Spleen (tissue), 11 donors: ENCODE measurements at regions not wholly inside any gene's neighbourhood (a gene's known extent, or its start where the extent isn't known, plus 50 kb on each side); places are given as distances from the start of the nearest gene placed in this dataset.

Experiments
- DNase-seq: peaks from one replicate; pipeline ENCODE4 v3.0.0-alpha.2; 2020
- H3K27ac ChIP-seq, 8 donors: fragments of 200-600 bp; sonication (generic) in 7 of 8; 1 replicate in 4 of 8; 2 replicates in 4 of 8; pipeline versions ENCODE4 v1.5.0 to v1.8.0; 2016 to 2021; ENCODE audit warnings: inconsistent platforms in 4 of 8, mild to moderate bottlenecking in 4 of 8, moderate library complexity in 1 of 8
- H3K27me3 ChIP-seq, 7 donors: fragments of 200-600 bp; sonication (generic) in 6 of 7; replicated peaks in 1 of 7; 1 replicate in 4 of 7; 2 replicates in 3 of 7; pipeline versions ENCODE4 v1.5.0 to v1.8.0; 2016 to 2021; ENCODE audit warnings: inconsistent platforms in 3 of 7, mild to moderate bottlenecking in 1 of 7
- H3K36me3 ChIP-seq, 6 donors: fragments of 200-600 bp; sonication (generic) in 5 of 6; 1 replicate in 4 of 6; 2 replicates in 2 of 6; pipeline versions ENCODE4 v1.5.0 to v1.8.0; 2016 to 2021; ENCODE audit warnings: inconsistent platforms in 2 of 6
- H3K4me1 ChIP-seq, 6 donors: fragments of 200-600 bp; sonication (generic) in 5 of 6; 1 replicate in 3 of 6; 2 replicates in 3 of 6; pipeline versions ENCODE4 v1.5.0 to v1.8.0; 2016 to 2021; ENCODE audit warnings: inconsistent platforms in 3 of 6
- H3K4me3 ChIP-seq, 8 donors: fragments of 200-600 bp; sonication (generic) in 7 of 8; 1 replicate in 4 of 8; 2 replicates in 4 of 8; pipeline versions ENCODE4 v1.5.0 to v1.8.0; 2016 to 2021; ENCODE audit warnings: inconsistent platforms in 4 of 8, mild to moderate bottlenecking in 4 of 8, moderate library complexity in 2 of 8
- H3K9me3 ChIP-seq, 8 donors: fragments of 200-600 bp; sonication (generic) in 7 of 8; 1 replicate in 4 of 8; 2 replicates in 4 of 8; pipeline versions ENCODE4 v1.5.0 to v1.8.0; 2016 to 2021; ENCODE audit warnings: inconsistent platforms in 4 of 8
- CTCF ChIP-seq, 11 experiments: fragments of 200-600 bp in 7 of 11; fragments of 450-650 bp in 4 of 11; sonication (generic) in 4 of 11; IDR thresholded peaks in 8 of 11; conservative IDR thresholded peaks in 3 of 11; 1 replicate in 7 of 11; 2 replicates in 4 of 11; pipeline versions ENCODE4 v1.4.0 to v1.8.0; 2016 to 2021; ENCODE audit warnings: antibody characterized with exemption in 11 of 11, inconsistent platforms in 4 of 11, mild to moderate bottlenecking in 1 of 11
- POLR2A ChIP-seq, 3 donors: fragments of 450-650 bp; IDR thresholded peaks; one replicate each; pipeline ENCODE4 v1.5.1; 2017; ENCODE audit warnings: antibody characterized with exemption in 3 of 3, mild to moderate bottlenecking in 1 of 3
- POLR2AphosphoS5 ChIP-seq, 3 donors: sonication (generic); formaldehyde crosslinking; IDR thresholded peaks; one replicate each; pipeline ENCODE4 v1.5.1; 2017; ENCODE audit warnings: antibody characterized with exemption in 3 of 3
- WGBS, 5 donors: extraction: QIAGEN DNeasy Blood & Tissue Kit in 3 of 5; methylation state at CpG; one replicate each; pipeline versions ENCODE4 v1.1.5 to v1.1.7; 2013 to 2018; 5-methylcytosine and 5-hydroxymethylcytosine counted together
- intact Hi-C: fragments of 100-400 bp; cut with DNase I; formaldehyde crosslinking; loops from one replicate; pipeline ENCODE4 v1.15.0; 2023; ENCODE audit warnings: low total_unique reads
- donor health status: healthy with polysubstance abuse.
- donor health status: DM: no; HTN: no; CAD: no; lungs with moderate emphysema.
- donor health status: DM: no; HTN: no; CAD: no.
- donor health status: Bipolar disorder and iron deficiency.
- donor health status: healthy.
- donor health status: DM: no; HTN: no; CAD: no.
- donor health status: DM: yes; HTN: yes; CAD: no.

- no peak overlapping the region for H3K4me3 ChIP-seq
- H3K36me3 ChIP-seq, result no peaks in the 10 kb centered on the region
- H3K27ac ChIP-seq, result no peak overlapping the region
- WGBS, 5 donors, result 74 to 91% (median 86%) methylated on average over 3 of the region's 3 CpGs
- H3K4me1 ChIP-seq, result no peaks in the 10 kb centered on the region
- DNase-seq, result no peak
- H3K27me3 ChIP-seq, result peaks cover 0 to 41% (median 0%) of the 10 kb centered on the region in 7 donors
- H3K9me3 ChIP-seq, result no peaks in the 10 kb centered on the region
- intact Hi-C loops, result no loop called here
- TF ChIP-seq POLR2A (IDR thresholded peaks at IDR 0.05) (no peak), POLR2AphosphoS5 (IDR thresholded peaks at IDR 0.05) (no peak), CTCF (IDR thresholded peaks at IDR 0.05 in 8 of 11, conservative IDR thresholded peaks at IDR 0.05 in 3 of 11) (no peak)
These were observed 76.8 kb downstream of the AIPL1 start for GRCh38 chr17:6358131-6358530.

GRCh38 chr17:6356562-6356961 is 78.4 kb downstream of the AIPL1 start:
- Histone ChIP-seq H3K9me3 (no peaks in the 10 kb centered on the region), H3K4me3 (no peak overlapping the region), H3K36me3 (no peaks in the 10 kb centered on the region), H3K27me3 (peaks cover 0 to 45% (median 0%) of the 10 kb centered on the region in 7 donors), H3K27ac (no peak overlapping the region), H3K4me1 (no peaks in the 10 kb centered on the region)
- intact Hi-C loops, result no loop called here
- TF ChIP-seq POLR2AphosphoS5 (IDR thresholded peaks at IDR 0.05) (no peak), POLR2A (IDR thresholded peaks at IDR 0.05) (no peak), CTCF (IDR thresholded peaks at IDR 0.05 in 8 of 11, conservative IDR thresholded peaks at IDR 0.05 in 3 of 11) (no peak)
- DNase-seq, result no peak
- 76 to 86% (median 77%) methylated on average over 4 of the region's 4 CpGs for WGBS, 5 donors

- no peaks in the 10 kb centered on the region for H3K4me1 ChIP-seq
- DNase-seq, result no peak
- no peaks in the 10 kb centered on the region for H3K9me3 ChIP-seq
- WGBS, 5 donors, result 59 to 96% (median 92%) methylated on average over 3 of the region's 3 CpGs
- no peak overlapping the region for H3K4me3 ChIP-seq
- intact Hi-C loops, result no loop called here
- H3K27me3 ChIP-seq, result peaks cover 0 to 50% (median 0%) of the 10 kb centered on the region in 7 donors
- no peak for TF ChIP-seq CTCF (IDR thresholded peaks at IDR 0.05 in 8 of 11, conservative IDR thresholded peaks at IDR 0.05 in 3 of 11)
- H3K36me3 ChIP-seq, result no peaks in the 10 kb centered on the region
- H3K27ac ChIP-seq, result no peak overlapping the region
These were observed 79.7 kb downstream of the AIPL1 start for GRCh38 chr17:6355196-6355595.

GRCh38 chr17:6352801-6353560 is 81.9 kb downstream of the AIPL1 start:
- Histone ChIP-seq H3K27me3 (peaks cover 0 to 63% (median 0%) of the 10 kb centered on the region in 7 donors), H3K4me3 (no peak overlapping the region), H3K4me1 (no peaks in the 10 kb centered on the region), H3K9me3 (no peaks in the 10 kb centered on the region), H3K27ac (no peak overlapping the region), H3K36me3 (no peaks in the 10 kb centered on the region)
- intact Hi-C loops, result no loop called here
- 78 to 86% (median 81%) methylated on average over 6 of the region's 6 CpGs for WGBS, 5 donors
- no peak for DNase-seq
- TF ChIP-seq CTCF (IDR thresholded peaks at IDR 0.05 in 8 of 11, conservative IDR thresholded peaks at IDR 0.05 in 3 of 11) (no peak), POLR2AphosphoS5 (IDR thresholded peaks at IDR 0.05) (no peak), POLR2A (IDR thresholded peaks at IDR 0.05) (no peak)
